Gastroesophageal sphincter (tissue), 3 donors: ENCODE measurements at regions not wholly inside any gene's neighbourhood (a gene's known extent, or its start where the extent isn't known, plus 50 kb on each side); places are given as distances from the start of the nearest gene placed in this dataset.

Source experiments
- EP300 ChIP-seq: sonication (generic); formaldehyde crosslinking; IDR thresholded peaks from one replicate; pipeline ENCODE4 v1.6.1; 2017; ENCODE audit warnings: antibody characterized with exemption, mild to moderate bottlenecking
- TF ChIP-seq, protein P1 (sequence below), 4 experiments: fragments of 200-600 bp in 2 of 4; fragments of 450-650 bp in 2 of 4; sonication (generic) in 1 of 4; IDR thresholded peaks; one replicate each; pipeline ENCODE4 v1.5.1; 2017 to 2019; ENCODE audit warnings: antibody characterized with exemption in 4 of 4, mild to moderate bottlenecking in 2 of 4, moderate library complexity in 2 of 4

- TF ChIP-seq, protein P1, sequence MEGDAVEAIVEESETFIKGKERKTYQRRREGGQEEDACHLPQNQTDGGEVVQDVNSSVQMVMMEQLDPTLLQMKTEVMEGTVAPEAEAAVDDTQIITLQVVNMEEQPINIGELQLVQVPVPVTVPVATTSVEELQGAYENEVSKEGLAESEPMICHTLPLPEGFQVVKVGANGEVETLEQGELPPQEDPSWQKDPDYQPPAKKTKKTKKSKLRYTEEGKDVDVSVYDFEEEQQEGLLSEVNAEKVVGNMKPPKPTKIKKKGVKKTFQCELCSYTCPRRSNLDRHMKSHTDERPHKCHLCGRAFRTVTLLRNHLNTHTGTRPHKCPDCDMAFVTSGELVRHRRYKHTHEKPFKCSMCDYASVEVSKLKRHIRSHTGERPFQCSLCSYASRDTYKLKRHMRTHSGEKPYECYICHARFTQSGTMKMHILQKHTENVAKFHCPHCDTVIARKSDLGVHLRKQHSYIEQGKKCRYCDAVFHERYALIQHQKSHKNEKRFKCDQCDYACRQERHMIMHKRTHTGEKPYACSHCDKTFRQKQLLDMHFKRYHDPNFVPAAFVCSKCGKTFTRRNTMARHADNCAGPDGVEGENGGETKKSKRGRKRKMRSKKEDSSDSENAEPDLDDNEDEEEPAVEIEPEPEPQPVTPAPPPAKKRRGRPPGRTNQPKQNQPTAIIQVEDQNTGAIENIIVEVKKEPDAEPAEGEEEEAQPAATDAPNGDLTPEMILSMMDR (IDR thresholded peaks at IDR 0.05) = no peak
- no peak for TF ChIP-seq EP300
Measured at GRCh38 chr10:90640756-90641155, 217.1 kb downstream of the HTR7 start.
